ENCODE measurements at regions not wholly inside any gene's neighbourhood (a gene's known extent, or its start where the extent isn't known, plus 50 kb on each side); places are given as distances from the start of the nearest gene placed in this dataset.

- H3K4me1 ChIP-seq: no peaks in the 10 kb centered on the region
- H3K36me3 ChIP-seq (ENCODE audit: low read depth, missing control alignments): no peaks in the 10 kb centered on the region
- DNase-seq: no peak
- intact Hi-C loops (cut with DNase I; ENCODE audit: low total_unique reads): no loop called here
- H3K27me3 ChIP-seq: no peaks in the 10 kb centered on the region
- 88 to 98% methylated on average over 2 of the region's 2 CpGs for WGBS, 2 donors
- H3K27ac ChIP-seq: no peak overlapping the region
- no peak overlapping the region for H3K4me3 ChIP-seq
- no peak for TF ChIP-seq POLR2A (IDR thresholded peaks at IDR 0.05)
- no peak for TF ChIP-seq CTCF (IDR thresholded peaks at IDR 0.05)
- H3K9me3 ChIP-seq: no peaks in the 10 kb centered on the region
Measured at GRCh38 chr9:33714989-33715388, 80.4 kb upstream of the PRSS3 start.

GRCh38 chr9:33718987-33719386, 76.4 kb upstream of the PRSS3 start:
- intact Hi-C loops (cut with DNase I; ENCODE audit: low total_unique reads): no loop called here
- H3K36me3 ChIP-seq (ENCODE audit: low read depth, missing control alignments): no peaks in the 10 kb centered on the region
- no peak overlapping the region for H3K4me3 ChIP-seq
- no peaks in the 10 kb centered on the region for H3K9me3 ChIP-seq
- DNase-seq: peak; percentile 32
- TF ChIP-seq CTCF (IDR thresholded peaks at IDR 0.05) (no peak), POLR2A (IDR thresholded peaks at IDR 0.05) (no peak)
- no peaks in the 10 kb centered on the region for H3K27me3 ChIP-seq
- no peaks in the 10 kb centered on the region for H3K4me1 ChIP-seq
- H3K27ac ChIP-seq: no peak overlapping the region
- 63 to 86% methylated on average over 6 to 7 of the region's 7 CpGs for WGBS, 2 donors

GRCh38 chr9:33719581-33720374, 75.6 kb upstream of the PRSS3 start:
- Histone ChIP-seq H3K36me3 (ENCODE audit: low read depth, missing control alignments) (no peaks in the 10 kb centered on the region), H3K9me3 (no peaks in the 10 kb centered on the region), H3K4me1 (no peaks in the 10 kb centered on the region), H3K27ac (no peak overlapping the region), H3K27me3 (no peaks in the 10 kb centered on the region), H3K4me3 (no peak overlapping the region)
- 32 to 44% methylated on average over 9 to 19 of the region's 19 CpGs for WGBS, 2 donors
- peak; percentile 43 for DNase-seq
- intact Hi-C loops (cut with DNase I; ENCODE audit: low total_unique reads): loop anchor here (5.0 kb wide), 1 partner anchor 97 kb away; no protein-coding TSS in a partner anchor
- peak in 2 of 3 experiments; percentile 51 to 57 for TF ChIP-seq CTCF (IDR thresholded peaks at IDR 0.05)
- no peak for TF ChIP-seq POLR2A (IDR thresholded peaks at IDR 0.05)

GRCh38 chr9:33721674-33722358, 73.5 kb upstream of the PRSS3 start:
- H3K4me1 ChIP-seq: no peaks in the 10 kb centered on the region

More at GRCh38 chr9:33721674-33722358, 73.5 kb upstream of the PRSS3 start:
- Histone ChIP-seq H3K27me3 (no peaks in the 10 kb centered on the region), H3K27ac (no peak overlapping the region), H3K9me3 (no peaks in the 10 kb centered on the region), H3K36me3 (ENCODE audit: low read depth, missing control alignments) (no peaks in the 10 kb centered on the region), H3K4me3 (no peak overlapping the region)
- TF ChIP-seq POLR2A (IDR thresholded peaks at IDR 0.05) (no peak), CTCF (IDR thresholded peaks at IDR 0.05) (peak; percentile 99 to 100 (median 100))
- DNase-seq: peak; percentile 93
- WGBS, 2 donors: 10 to 16% methylated on average over 28 to 29 of the region's 32 CpGs
- intact Hi-C loops (cut with DNase I; ENCODE audit: low total_unique reads): loop anchor here (5.0 kb wide), 1 partner anchor 100 kb away; no protein-coding TSS in a partner anchor

All from testis (tissue), 2 donors.